Omental fat pad (tissue), 3 donors: ENCODE measurements at regions not wholly inside any gene's neighbourhood (a gene's known extent, or its start where the extent isn't known, plus 50 kb on each side); places are given as distances from the start of the nearest gene placed in this dataset.

Experiments used
- ATAC-seq: fragments of 150-250 bp; one replicate; pipeline ENCODE4 v1.9.1; 2016; ENCODE audit warnings: mild to moderate bottlenecking, moderate library complexity; ENCODE audit not compliant: low FRiP score
- DNase-seq: peaks from one replicate; pipeline ENCODE4 v3.0.0-alpha.2; 2019; ENCODE audit warnings: low spot score
- TF ChIP-seq, protein P1 (sequence below), 3 donors: fragments of 450-650 bp; IDR thresholded peaks; one replicate each; pipeline ENCODE4 v1.5.1; 2016 to 2017; ENCODE audit warnings: antibody characterized with exemption in 3 of 3, mild to moderate bottlenecking in 3 of 3, moderate library complexity in 2 of 3

DNA sequence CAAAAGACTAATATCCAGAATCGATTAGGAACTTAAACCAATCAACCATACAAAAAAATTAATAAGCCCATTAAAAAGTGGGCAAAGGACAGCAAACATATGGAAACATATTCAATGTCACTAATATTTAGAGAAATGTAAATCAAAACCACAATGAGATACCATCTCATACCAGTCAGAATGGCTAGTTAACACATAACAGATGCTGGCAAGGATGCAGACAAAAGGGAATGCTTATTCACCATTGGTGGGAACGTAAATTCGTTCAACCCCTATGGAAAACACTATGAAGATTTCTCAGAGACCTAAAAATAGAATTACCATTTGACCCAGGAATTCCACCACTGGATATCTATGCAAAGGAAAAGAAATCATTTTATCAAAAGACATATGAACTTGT is 468.2 kb upstream of the ST6GAL2 start:
- DNase-seq (no peak), ATAC-seq (no peak)
- TF ChIP-seq, protein P1, sequence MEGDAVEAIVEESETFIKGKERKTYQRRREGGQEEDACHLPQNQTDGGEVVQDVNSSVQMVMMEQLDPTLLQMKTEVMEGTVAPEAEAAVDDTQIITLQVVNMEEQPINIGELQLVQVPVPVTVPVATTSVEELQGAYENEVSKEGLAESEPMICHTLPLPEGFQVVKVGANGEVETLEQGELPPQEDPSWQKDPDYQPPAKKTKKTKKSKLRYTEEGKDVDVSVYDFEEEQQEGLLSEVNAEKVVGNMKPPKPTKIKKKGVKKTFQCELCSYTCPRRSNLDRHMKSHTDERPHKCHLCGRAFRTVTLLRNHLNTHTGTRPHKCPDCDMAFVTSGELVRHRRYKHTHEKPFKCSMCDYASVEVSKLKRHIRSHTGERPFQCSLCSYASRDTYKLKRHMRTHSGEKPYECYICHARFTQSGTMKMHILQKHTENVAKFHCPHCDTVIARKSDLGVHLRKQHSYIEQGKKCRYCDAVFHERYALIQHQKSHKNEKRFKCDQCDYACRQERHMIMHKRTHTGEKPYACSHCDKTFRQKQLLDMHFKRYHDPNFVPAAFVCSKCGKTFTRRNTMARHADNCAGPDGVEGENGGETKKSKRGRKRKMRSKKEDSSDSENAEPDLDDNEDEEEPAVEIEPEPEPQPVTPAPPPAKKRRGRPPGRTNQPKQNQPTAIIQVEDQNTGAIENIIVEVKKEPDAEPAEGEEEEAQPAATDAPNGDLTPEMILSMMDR (IDR thresholded peaks at IDR 0.05) = no peak

DNA sequence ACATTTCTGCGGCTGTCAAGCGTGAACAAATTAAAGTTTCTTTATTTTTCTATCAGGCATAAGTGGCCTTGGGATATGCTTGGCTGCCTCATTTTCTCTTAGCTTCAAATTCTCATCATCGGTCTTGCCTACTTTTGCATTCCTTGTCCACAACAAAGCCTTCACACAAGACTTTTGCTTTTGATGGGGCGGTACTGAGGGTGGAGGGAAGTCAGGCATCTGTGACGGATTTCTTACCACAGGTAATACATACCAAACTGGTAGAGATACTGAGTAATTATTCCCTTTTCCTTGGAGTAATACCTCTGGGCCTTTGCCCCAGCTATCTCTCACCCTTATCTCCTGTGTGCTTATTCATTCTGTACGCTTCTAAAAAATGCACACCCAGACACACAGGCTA is 468.3 kb upstream of the RGPD4 start:
- no peak for DNase-seq
- TF ChIP-seq, protein P1 (IDR thresholded peaks at IDR 0.05) = no peak
- no peak for ATAC-seq

DNA sequence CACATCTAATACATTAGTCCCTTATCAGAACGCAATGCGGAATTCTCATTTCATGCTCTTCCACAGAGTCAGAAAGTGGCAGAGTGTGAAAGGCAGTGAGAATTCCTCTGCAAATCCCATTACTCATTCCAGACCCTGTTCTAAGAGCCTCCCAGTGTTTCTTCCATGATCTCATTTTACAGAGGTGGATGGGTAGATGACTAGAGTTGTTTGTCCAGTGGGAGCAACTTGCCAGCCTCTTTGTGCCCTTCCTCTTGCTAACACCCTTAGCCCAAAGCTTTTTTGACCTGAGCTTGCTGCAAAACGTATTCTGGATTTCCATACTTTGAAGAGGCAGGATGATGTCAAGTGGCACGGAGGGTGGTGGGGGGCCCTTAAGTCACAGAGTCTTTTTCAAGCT is 467.7 kb upstream of the RGPD4 start:
- no peak for DNase-seq
- TF ChIP-seq, protein P1 (IDR thresholded peaks at IDR 0.05) = no peak
- no peak for ATAC-seq

DNA sequence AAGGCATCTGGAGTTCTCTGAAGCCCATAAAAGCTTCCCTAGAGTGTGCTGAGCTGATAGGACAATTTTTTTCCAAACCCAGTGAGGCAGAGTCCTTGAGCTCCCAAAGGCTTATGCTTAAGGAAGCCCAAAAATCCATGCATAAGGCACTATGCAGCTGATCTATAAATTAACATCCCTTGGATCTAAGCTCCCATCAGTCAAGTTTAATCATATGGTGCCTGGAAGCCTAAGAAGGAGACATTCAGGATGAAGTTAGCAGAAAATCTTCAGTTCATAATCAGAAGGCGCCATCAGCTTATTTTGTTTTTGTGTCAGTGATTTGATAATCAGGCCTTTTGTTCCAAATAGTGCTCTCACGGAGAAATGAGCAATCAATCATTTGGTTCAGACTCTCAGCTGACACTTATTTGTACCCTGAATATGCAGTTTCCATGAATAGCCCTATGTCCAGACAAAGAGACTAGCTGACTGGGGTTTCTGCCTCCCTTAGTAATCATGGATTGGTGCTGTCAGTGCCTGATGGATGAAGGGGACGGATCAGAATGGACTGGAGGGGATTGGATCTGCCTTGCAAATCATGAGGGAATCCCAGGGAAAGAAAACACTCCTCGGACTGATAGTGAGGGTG is 464.8 kb upstream of the RGPD4 start:
- TF ChIP-seq, protein P1 (IDR thresholded peaks at IDR 0.05) = no peak
- no peak for ATAC-seq
- no peak for DNase-seq

DNA sequence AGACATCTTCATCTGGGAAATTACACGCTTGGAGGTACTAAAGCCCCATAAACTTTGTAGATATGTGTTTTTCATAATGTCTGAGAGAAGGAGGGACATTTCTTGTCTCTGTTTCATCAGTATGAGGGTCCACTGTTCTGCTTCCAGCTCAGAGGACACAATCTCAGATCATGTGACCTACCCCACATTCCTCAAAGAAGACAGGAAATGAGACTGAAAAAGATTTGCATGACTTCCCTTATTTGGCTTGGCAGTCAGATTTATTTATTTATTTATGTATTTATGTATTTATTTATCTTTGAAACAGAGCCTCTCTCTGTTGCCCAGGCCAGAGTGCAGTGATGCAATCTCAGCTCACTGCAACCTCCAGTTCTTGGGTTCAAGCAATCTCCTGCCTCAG is 463.7 kb upstream of the RGPD4 start:
- DNase-seq (no peak), ATAC-seq (no peak)
- TF ChIP-seq, protein P1 (IDR thresholded peaks at IDR 0.05) = no peak

DNA sequence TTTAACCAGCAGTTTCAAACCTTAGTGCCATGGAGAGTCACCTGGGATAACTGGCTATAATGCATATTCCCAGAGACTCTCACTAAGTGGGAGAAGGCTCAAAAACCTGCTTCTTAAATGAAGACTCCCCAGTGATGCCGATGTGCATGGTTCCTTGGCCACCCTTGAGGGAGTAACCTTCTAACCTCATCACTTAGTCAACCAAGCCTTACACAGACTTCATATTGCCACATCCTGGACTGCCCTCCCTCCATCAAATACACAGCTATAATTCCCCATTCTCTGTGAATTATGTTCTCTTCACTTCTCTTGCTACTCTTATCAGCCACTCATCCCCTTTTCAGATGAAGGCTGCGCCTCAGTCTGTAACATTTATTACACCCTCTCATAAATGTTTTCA is 462.9 kb upstream of the RGPD4 start:
- DNase-seq (no peak), ATAC-seq (no peak)
- TF ChIP-seq, protein P1 (IDR thresholded peaks at IDR 0.05) = no peak

DNA sequence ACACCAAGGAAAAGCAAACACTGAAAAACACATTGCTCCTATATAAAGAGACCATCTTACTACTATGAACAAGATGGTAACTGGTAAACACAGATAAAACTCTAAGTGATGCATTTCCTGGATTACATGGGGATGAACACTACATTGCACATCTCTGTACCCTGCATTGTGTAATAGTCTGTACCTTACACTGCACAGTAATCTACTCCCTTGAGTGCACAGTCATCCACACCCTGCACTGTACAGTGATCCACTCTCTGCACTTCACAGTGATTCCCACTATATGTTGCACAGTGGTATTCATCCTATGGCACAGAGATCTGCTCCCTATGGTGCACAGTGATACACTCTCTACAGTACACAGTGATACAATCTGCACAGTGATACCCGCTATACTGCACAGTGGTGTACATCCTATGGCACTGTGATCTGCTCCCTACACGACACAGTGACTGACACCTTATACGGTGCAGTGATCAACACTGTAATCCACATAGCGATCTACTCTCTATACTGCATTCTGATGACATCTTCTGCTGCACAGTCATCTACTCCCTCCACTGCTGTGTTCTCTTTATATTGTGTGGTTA is 462.2 kb upstream of the RGPD4 start:
- no peak for DNase-seq
- TF ChIP-seq, protein P1 (IDR thresholded peaks at IDR 0.05) = no peak
- ATAC-seq = no peak
